ENCODE measurements at regions not wholly inside any gene's neighbourhood (a gene's known extent, or its start where the extent isn't known, plus 50 kb on each side); places are given as distances from the start of the nearest gene placed in this dataset.

DNA sequence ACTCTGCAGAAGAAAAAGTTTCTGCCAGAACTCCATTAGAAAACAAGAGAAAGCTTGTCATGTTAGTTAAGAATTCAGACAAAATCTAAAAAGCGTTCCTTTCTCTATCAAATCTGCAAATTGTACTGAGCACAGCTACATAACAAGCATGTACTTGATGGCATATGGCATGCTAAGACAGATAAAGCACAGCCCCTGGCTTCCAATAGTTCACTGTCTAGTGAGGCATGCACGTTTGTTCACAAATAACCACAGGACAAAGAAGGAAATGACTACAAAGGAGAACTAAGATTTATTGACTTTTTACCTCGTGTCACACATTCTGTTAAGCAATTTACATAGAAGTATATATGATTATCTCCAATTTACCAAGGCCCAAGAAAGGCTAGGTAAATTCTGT lies 518.2 kb upstream of the TLE4 start:
- TF ChIP-seq, protein P1, sequence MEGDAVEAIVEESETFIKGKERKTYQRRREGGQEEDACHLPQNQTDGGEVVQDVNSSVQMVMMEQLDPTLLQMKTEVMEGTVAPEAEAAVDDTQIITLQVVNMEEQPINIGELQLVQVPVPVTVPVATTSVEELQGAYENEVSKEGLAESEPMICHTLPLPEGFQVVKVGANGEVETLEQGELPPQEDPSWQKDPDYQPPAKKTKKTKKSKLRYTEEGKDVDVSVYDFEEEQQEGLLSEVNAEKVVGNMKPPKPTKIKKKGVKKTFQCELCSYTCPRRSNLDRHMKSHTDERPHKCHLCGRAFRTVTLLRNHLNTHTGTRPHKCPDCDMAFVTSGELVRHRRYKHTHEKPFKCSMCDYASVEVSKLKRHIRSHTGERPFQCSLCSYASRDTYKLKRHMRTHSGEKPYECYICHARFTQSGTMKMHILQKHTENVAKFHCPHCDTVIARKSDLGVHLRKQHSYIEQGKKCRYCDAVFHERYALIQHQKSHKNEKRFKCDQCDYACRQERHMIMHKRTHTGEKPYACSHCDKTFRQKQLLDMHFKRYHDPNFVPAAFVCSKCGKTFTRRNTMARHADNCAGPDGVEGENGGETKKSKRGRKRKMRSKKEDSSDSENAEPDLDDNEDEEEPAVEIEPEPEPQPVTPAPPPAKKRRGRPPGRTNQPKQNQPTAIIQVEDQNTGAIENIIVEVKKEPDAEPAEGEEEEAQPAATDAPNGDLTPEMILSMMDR (IDR thresholded peaks at IDR 0.05; ENCODE audit: insufficient read depth, low read depth, low read length) = no peak
- TF ChIP-seq EZH2 (IDR thresholded peaks at IDR 0.05; ENCODE audit: insufficient read depth, low read length) = no peak

Data from astrocyte (in vitro differentiated cells and primary cell).